HG03457 (cell line): ENCODE measurements at regions not wholly inside any gene's neighbourhood (a gene's known extent, or its start where the extent isn't known, plus 50 kb on each side); places are given as distances from the start of the nearest gene placed in this dataset.

Source experiments
- ATAC-seq: cut with Tn5 transposase; IDR thresholded peaks from one replicate; pipeline ENCODE4 v1.9.1; 2021; ENCODE audit warnings: moderate number of reproducible peaks; ENCODE audit not compliant: unreplicated experiment

- no peak for ATAC-seq
Measured at GRCh38 chr6:150711061-150711460, 111.4 kb downstream of the PLEKHG1 start.

- no peak for ATAC-seq
Measured at GRCh38 chr6:150711584-150712504, 112.2 kb downstream of the PLEKHG1 start.

- no peak for ATAC-seq
Measured at GRCh38 chr6:150712505-150713252, 113.0 kb downstream of the PLEKHG1 start.

- ATAC-seq = no peak
Measured at GRCh38 chr6:150713487-150713886, 113.8 kb downstream of the PLEKHG1 start.

- ATAC-seq = no peak
Measured at GRCh38 chr6:150713931-150714330, 114.2 kb downstream of the PLEKHG1 start.

- no peak for ATAC-seq
Measured at GRCh38 chr6:150715133-150715532, 115.4 kb downstream of the PLEKHG1 start.

GRCh38 chr6:150717419-150717818 is 117.7 kb downstream of the PLEKHG1 start:
- ATAC-seq = no peak

- no peak for ATAC-seq
Measured at GRCh38 chr6:150719099-150719766, 119.5 kb downstream of the PLEKHG1 start.

- no peak for ATAC-seq
Measured at GRCh38 chr6:150719831-150720230, 120.1 kb downstream of the PLEKHG1 start.

GRCh38 chr6:150720774-150721233 is 121.1 kb downstream of the PLEKHG1 start:
- ATAC-seq = peak; percentile 97

GRCh38 chr6:150721418-150722266 is 122.0 kb downstream of the PLEKHG1 start:
- no peak for ATAC-seq

- no peak for ATAC-seq
Measured at GRCh38 chr6:150722614-150723344, 123.1 kb downstream of the PLEKHG1 start.

- no peak for ATAC-seq
Measured at GRCh38 chr6:150723345-150723658, 123.6 kb downstream of the PLEKHG1 start.

- ATAC-seq = no peak
Measured at GRCh38 chr6:150723857-150724256, 124.2 kb downstream of the PLEKHG1 start.

- no peak for ATAC-seq
Measured at GRCh38 chr6:150725795-150726194, 126.1 kb downstream of the PLEKHG1 start.

- no peak for ATAC-seq
Measured at GRCh38 chr6:150729188-150729748, 129.6 kb downstream of the PLEKHG1 start.

- no peak for ATAC-seq
Measured at GRCh38 chr6:150730801-150731457, 131.2 kb downstream of the PLEKHG1 start.

GRCh38 chr6:150732765-150733539 is 132.6 kb upstream of the MTHFD1L start:
- no peak for ATAC-seq
